PC-9 (cell line): ENCODE measurements at regions not wholly inside any gene's neighbourhood (a gene's known extent, or its start where the extent isn't known, plus 50 kb on each side); places are given as distances from the start of the nearest gene placed in this dataset.

Experiments
- BruUV-seq: library from RNA; stranded (reverse); fragments of 400-500 nt; replicated peaks from 2 replicates; lab custom pipeline; 2021; lab: Mats Ljungman, UMichigan
- CTCF ChIA-PET: fragments of 300-600 bp; sonication (Branson Sonifier 250); formaldehyde crosslinking; loops from one replicate; lab custom pipeline; 2022; ENCODE audit warnings: antibody characterized with exemption; lab: Charles Lee
- POLR2A ChIA-PET: fragments of 300-600 bp; sonication (Branson Sonifier 250); formaldehyde crosslinking; loops from one replicate; lab custom pipeline; 2022; ENCODE audit warnings: antibody characterized with exemption; ENCODE audit not compliant: unreplicated experiment; lab: Charles Lee
- DNase-seq, 2 experiments: peaks; one replicate each; pipeline versions ENCODE4 v3.0.0 to v3.0.0-alpha.2; 2015 to 2022; ENCODE audit warnings: mixed read lengths in 1 of 2
- H2AFZ ChIP-seq: fragments of 200-600 bp; sonication (generic); 2 replicates; pipeline ENCODE4 v1.8.1; 2017; ENCODE audit warnings: antibody characterized with exemption
- H3F3A ChIP-seq: fragments of 200-600 bp; sonication (generic); 2 replicates; pipeline ENCODE4 v1.8.1; 2017; ENCODE audit warnings: antibody characterized with exemption, mild to moderate bottlenecking, low read depth; ENCODE audit not compliant: insufficient read depth
- H3K27ac ChIP-seq: fragments of 200-600 bp; sonication (generic); 2 replicates; pipeline ENCODE4 v1.6.1; 2016; ENCODE audit warnings: mixed run types
- H3K27me3 ChIP-seq: fragments of 200-600 bp; sonication (generic); 2 replicates; pipeline ENCODE4 v1.6.1; 2016; ENCODE audit warnings: low read depth, mixed run types; ENCODE audit not compliant: insufficient read depth
- H3K36me3 ChIP-seq: fragments of 200-600 bp; sonication (generic); 2 replicates; pipeline ENCODE4 v1.6.1; 2016; ENCODE audit warnings: low read depth, mixed run types
- H3K4me1 ChIP-seq: fragments of 200-600 bp; sonication (generic); replicated peaks from 2 replicates; pipeline ENCODE4 v1.6.1; 2016; ENCODE audit warnings: mixed run types; ENCODE audit not compliant: insufficient read depth
- H3K4me2 ChIP-seq: fragments of 200-600 bp; sonication (generic); 2 replicates; pipeline ENCODE4 v1.6.1; 2017; ENCODE audit warnings: mixed run types
- H3K4me3 ChIP-seq: fragments of 200-600 bp; sonication (generic); 2 replicates; pipeline ENCODE4 v1.6.1; 2016; ENCODE audit warnings: mixed run types
- H3K79me2 ChIP-seq: fragments of 200-600 bp; sonication (generic); 2 replicates; pipeline ENCODE4 v1.6.1; 2017; ENCODE audit warnings: low read depth, mixed run types
- H3K9me2 ChIP-seq: fragments of 200-600 bp; sonication (generic); 2 replicates; pipeline ENCODE4 v1.8.1; 2017; ENCODE audit warnings: mild to moderate bottlenecking; ENCODE audit not compliant: insufficient read depth
- H3K9me3 ChIP-seq: fragments of 200-600 bp; sonication (generic); 2 replicates; pipeline ENCODE4 v1.8.1; 2016; ENCODE audit warnings: low read depth; ENCODE audit not compliant: insufficient read depth
- H4K20me1 ChIP-seq: fragments of 200-600 bp; sonication (generic); 2 replicates; pipeline ENCODE4 v1.8.1; 2017; ENCODE audit not compliant: insufficient read depth
- EZH2 ChIP-seq: fragments of 200-600 bp; sonication (generic); IDR thresholded peaks from 2 replicates; pipeline ENCODE4 v1.8.0; 2017; ENCODE audit warnings: antibody characterized with exemption, low read depth
- intact Hi-C: fragments of 100-400 bp; cut with micrococcal nuclease; formaldehyde crosslinking; loops from one replicate; pipeline ENCODE4 v1.10.0; 2022; ENCODE audit not compliant: unreplicated experiment
- TF ChIP-seq, protein P1 (sequence below): fragments of 200-600 bp; sonication (generic); conservative IDR thresholded peaks from 2 replicates; pipeline ENCODE4 v1.6.1; 2017; ENCODE audit warnings: mixed run types, antibody characterized with exemption, mild to moderate bottlenecking, moderate library complexity

DNA sequence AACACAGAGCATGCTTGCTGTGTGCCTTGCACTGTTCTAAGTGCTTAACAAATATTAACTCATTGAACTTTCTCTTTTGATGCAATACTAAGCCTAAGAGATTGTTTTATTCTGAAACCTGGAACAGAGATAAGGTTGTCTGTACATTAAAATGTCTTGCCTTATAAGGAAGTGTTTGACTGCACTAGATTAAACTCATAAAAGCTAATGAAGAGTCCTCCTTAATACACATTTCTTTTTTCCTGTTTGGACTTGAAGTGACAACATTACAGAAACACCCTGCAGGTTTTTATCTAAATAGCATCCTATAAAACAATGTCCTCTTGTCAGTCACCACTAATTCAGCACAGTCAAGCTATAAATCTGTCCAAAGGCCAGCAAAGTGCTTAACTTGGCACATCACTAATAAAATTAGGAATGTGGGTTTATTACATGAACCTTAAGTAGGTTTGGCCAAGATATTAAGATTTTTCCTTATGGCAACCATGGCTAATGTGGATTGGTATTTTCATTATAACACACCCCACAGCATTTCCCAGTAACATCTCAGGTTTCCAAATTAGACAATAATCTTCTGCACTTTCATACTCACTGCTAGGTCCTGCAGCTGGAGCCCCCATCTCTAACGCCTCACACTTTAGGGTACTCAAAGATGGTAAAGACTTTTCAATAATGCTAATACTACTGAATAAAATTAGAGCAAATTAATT lies 389.7 kb downstream of the LMO4 start:
- TF ChIP-seq, protein P1, sequence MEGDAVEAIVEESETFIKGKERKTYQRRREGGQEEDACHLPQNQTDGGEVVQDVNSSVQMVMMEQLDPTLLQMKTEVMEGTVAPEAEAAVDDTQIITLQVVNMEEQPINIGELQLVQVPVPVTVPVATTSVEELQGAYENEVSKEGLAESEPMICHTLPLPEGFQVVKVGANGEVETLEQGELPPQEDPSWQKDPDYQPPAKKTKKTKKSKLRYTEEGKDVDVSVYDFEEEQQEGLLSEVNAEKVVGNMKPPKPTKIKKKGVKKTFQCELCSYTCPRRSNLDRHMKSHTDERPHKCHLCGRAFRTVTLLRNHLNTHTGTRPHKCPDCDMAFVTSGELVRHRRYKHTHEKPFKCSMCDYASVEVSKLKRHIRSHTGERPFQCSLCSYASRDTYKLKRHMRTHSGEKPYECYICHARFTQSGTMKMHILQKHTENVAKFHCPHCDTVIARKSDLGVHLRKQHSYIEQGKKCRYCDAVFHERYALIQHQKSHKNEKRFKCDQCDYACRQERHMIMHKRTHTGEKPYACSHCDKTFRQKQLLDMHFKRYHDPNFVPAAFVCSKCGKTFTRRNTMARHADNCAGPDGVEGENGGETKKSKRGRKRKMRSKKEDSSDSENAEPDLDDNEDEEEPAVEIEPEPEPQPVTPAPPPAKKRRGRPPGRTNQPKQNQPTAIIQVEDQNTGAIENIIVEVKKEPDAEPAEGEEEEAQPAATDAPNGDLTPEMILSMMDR: no peak
- no peak for TF ChIP-seq EZH2

DNA sequence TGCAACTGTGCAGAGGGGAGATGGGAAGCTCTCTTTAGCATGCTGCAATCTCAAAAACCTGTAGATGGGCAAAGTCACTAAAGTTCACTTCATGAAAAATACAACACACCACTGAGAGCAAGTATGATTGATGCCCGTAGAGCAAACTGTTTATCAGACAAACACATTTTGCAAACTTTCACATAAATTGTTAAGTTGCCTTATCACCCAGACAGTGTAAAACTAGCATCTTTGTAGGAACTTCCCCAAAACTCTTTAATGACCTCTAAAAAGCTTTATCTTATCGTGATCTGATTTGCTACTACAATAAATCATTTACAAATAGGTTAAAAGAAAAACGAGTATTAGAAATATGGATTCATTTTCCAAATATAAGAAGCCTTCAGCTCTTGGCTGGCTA lies 391.0 kb downstream of the LMO4 start:
- Histone ChIP-seq H3K79me2 (no peaks in the 10 kb centered on the region), H3K36me3 (no peaks in the 10 kb centered on the region), H3K27me3 (no peaks in the 10 kb centered on the region), H3K27ac (no peak overlapping the region), H3F3A (no peaks in the 10 kb centered on the region), H3K4me1 (no peaks in the 10 kb centered on the region), H3K4me2 (no peak overlapping the region), H3K9me2 (no peaks in the 10 kb centered on the region), H4K20me1 (no peaks in the 10 kb centered on the region), H3K4me3 (no peak overlapping the region), H3K9me3 (no peaks in the 10 kb centered on the region), H2AFZ (no peak overlapping the region)
- no TSS peak for BruUV-seq
- TF ChIP-seq, protein P1: no peak
- no peak for TF ChIP-seq EZH2
- ChIA-PET POLR2A (interaction anchor here (0.7 kb wide), 1 partner anchor 34 kb away, joined by 4 read pairs; no protein-coding TSS in a partner anchor), CTCF (no interaction called here)
- intact Hi-C loops: no loop called here
- DNase-seq: no peak

More for the DNA sequence above, 389.7 kb downstream of the LMO4 start:
- Histone ChIP-seq H3K4me3 (no peak overlapping the region), H3K4me1 (no peaks in the 10 kb centered on the region), H3K27me3 (no peaks in the 10 kb centered on the region), H3K27ac (no peak overlapping the region), H3K4me2 (no peak overlapping the region), H3F3A (no peaks in the 10 kb centered on the region), H3K36me3 (no peaks in the 10 kb centered on the region), H2AFZ (no peak overlapping the region), H3K79me2 (no peaks in the 10 kb centered on the region), H3K9me3 (no peaks in the 10 kb centered on the region), H3K9me2 (no peaks in the 10 kb centered on the region), H4K20me1 (no peaks in the 10 kb centered on the region)
- intact Hi-C loops: no loop called here
- DNase-seq: peak in 1 of 2 experiments; percentile 57
- POLR2A ChIA-PET: no interaction called here
- no TSS peak for BruUV-seq
- CTCF ChIA-PET: no interaction called here

DNA sequence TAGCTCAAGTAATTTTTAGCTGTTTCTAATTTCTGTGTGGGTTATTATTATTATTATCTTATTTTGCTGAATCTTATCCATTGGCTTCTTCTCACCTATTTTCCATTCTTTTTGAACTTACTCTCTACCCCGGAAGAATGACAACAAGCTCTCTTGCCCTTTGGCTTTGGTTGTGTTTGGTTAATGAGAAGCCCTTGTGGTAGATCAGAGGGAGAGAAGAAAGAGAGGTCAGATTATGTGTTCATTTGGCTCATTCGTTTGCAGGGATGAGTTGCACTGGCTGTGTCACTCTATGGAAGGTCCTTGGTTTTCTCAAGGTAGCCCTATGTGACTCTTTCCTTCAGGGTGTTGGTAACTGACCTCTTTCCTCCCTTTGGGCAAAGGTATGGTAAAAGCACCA lies 391.9 kb downstream of the LMO4 start:
- ChIA-PET POLR2A (no interaction called here), CTCF (no interaction called here)
- DNase-seq: no peak
- Histone ChIP-seq H3K9me3 (no peaks in the 10 kb centered on the region), H3K4me1 (no peaks in the 10 kb centered on the region), H3F3A (no peaks in the 10 kb centered on the region), H2AFZ (no peak overlapping the region), H4K20me1 (no peaks in the 10 kb centered on the region), H3K4me2 (no peak overlapping the region), H3K27ac (no peak overlapping the region), H3K27me3 (no peaks in the 10 kb centered on the region), H3K9me2 (no peaks in the 10 kb centered on the region), H3K36me3 (no peaks in the 10 kb centered on the region), H3K79me2 (no peaks in the 10 kb centered on the region), H3K4me3 (no peak overlapping the region)
- no TSS peak for BruUV-seq
- TF ChIP-seq, protein P1: no peak
- TF ChIP-seq EZH2: no peak
- intact Hi-C loops: no loop called here
